GM21529 (cell line): ENCODE measurements at regions not wholly inside any gene's neighbourhood (a gene's known extent, or its start where the extent isn't known, plus 50 kb on each side); places are given as distances from the start of the nearest gene placed in this dataset.

Source experiments
- ATAC-seq: cut with Tn5 transposase; IDR thresholded peaks from one replicate; pipeline ENCODE4 v1.9.1; 2021; ENCODE audit not compliant: unreplicated experiment

GRCh38 chrX:9189286-9189685, 155.4 kb upstream of the FAM9B start:
- ATAC-seq, result no peak

GRCh38 chrX:9191392-9191791, 157.5 kb upstream of the FAM9B start:
- no peak for ATAC-seq

- ATAC-seq, result no peak
These were observed 161.4 kb upstream of the FAM9B start for GRCh38 chrX:9195199-9195880.

GRCh38 chrX:9196961-9197640, 163.2 kb upstream of the FAM9B start:
- no peak for ATAC-seq

- ATAC-seq, result no peak
These were observed 170.6 kb upstream of the FAM9B start for GRCh38 chrX:9204560-9204959.

- no peak for ATAC-seq
These were observed 171.8 kb upstream of the FAM9B start for GRCh38 chrX:9205599-9206223.

- ATAC-seq, result no peak
These were observed 173.2 kb upstream of the FAM9B start for GRCh38 chrX:9207142-9207541.

- ATAC-seq, result no peak
These were observed 177.3 kb upstream of the FAM9B start for GRCh38 chrX:9211269-9211668.

GRCh38 chrX:9221781-9222180, 187.9 kb upstream of the FAM9B start:
- no peak for ATAC-seq

- no peak for ATAC-seq
These were observed 188.4 kb upstream of the FAM9B start for GRCh38 chrX:9222299-9222698.

- no peak for ATAC-seq
These were observed 193.3 kb upstream of the FAM9B start for GRCh38 chrX:9227276-9227675.

- ATAC-seq, result no peak
These were observed 197.6 kb upstream of the FAM9B start for GRCh38 chrX:9231491-9231890.

- no peak for ATAC-seq
These were observed 199.2 kb upstream of the FAM9B start for GRCh38 chrX:9233141-9233540.

GRCh38 chrX:9234315-9234714, 200.4 kb upstream of the FAM9B start:
- ATAC-seq, result no peak

- no peak for ATAC-seq
These were observed 201.8 kb upstream of the FAM9B start for GRCh38 chrX:9235722-9236121.

GRCh38 chrX:9240956-9241355, 207.0 kb upstream of the FAM9B start:
- ATAC-seq, result no peak

- ATAC-seq, result no peak
These were observed 207.5 kb upstream of the FAM9B start for GRCh38 chrX:9241427-9241826.

- no peak for ATAC-seq
These were observed 215.3 kb upstream of the FAM9B start for GRCh38 chrX:9249051-9249846.

- no peak for ATAC-seq
These were observed 212.7 kb upstream of the TBL1X start for GRCh38 chrX:9252182-9252581.

- no peak for ATAC-seq
These were observed 211.6 kb upstream of the TBL1X start for GRCh38 chrX:9253211-9253610.

GRCh38 chrX:9257718-9258420, 207.0 kb upstream of the TBL1X start:
- no peak for ATAC-seq
